ENCODE measurements at regions not wholly inside any gene's neighbourhood (a gene's known extent, or its start where the extent isn't known, plus 50 kb on each side); places are given as distances from the start of the nearest gene placed in this dataset.

DNA sequence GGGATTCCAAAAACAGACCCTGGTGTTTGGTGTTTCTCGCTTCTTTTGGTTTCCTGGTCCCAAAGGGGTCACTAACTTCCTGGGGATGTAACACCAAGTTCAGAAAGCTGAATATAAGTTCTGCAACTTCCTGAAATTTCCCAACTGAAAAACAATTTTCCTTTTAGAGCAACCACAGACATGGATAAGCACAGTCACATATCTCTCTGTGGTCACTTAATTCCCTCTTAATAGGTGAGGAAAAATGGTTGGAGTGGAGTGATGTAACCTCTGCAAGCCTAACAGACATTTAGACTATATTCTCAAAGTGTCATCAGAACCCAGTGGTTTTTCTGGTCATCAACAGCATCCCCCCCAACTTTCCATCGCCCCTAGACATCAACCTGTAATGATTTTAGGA, 135.3 kb downstream of the PRELID2 start:
- Histone ChIP-seq H3K4me1 (peaks cover 0 to 7% (median 0%) of the 10 kb centered on the region in 12 donors), H3K36me3 (no peaks in the 10 kb centered on the region), H3K27ac (no peak overlapping the region), H3K27me3 (no peaks in the 10 kb centered on the region), H3K4me3 (no peak overlapping the region), H3K9me3 (no peaks in the 10 kb centered on the region)
- WGBS, 4 donors: 59 to 83% (median 75%) methylated on average over 2 of the region's 2 CpGs
- DNase-seq: no peak
- intact Hi-C loops (cut with DNase I): loop anchor here in 1 of 10 donors (5.0 to 10.0 kb wide), 2 partner anchors 347 to 415 kb away; no protein-coding TSS in a partner anchor
- no peak for ATAC-seq
- no peak for TF ChIP-seq POLR2A (IDR thresholded peaks at IDR 0.05)
- TF ChIP-seq CTCF (IDR thresholded peaks at IDR 0.05): no peak

- no peaks in the 10 kb centered on the region for H3K9me3 ChIP-seq
- H3K27me3 ChIP-seq: no peaks in the 10 kb centered on the region
- no peak overlapping the region for H3K4me3 ChIP-seq
- intact Hi-C loops (cut with DNase I): loop anchor here in 1 of 10 donors (5.0 to 10.0 kb wide), 2 partner anchors 350 to 417 kb away; no protein-coding TSS in a partner anchor
- DNase-seq: no peak
- ATAC-seq: no peak
- 62 to 71% (median 67%) methylated on average over 4 of the region's 4 CpGs for WGBS, 4 donors
- no peak overlapping the region for H3K27ac ChIP-seq
- no peaks in the 10 kb centered on the region for H3K36me3 ChIP-seq
- peaks cover 0 to 7% (median 0%) of the 10 kb centered on the region in 12 donors for H3K4me1 ChIP-seq
- peak in 11 of 12 donors; percentile 18 to 51 (median 36) for TF ChIP-seq CTCF (IDR thresholded peaks at IDR 0.05)
- no peak for TF ChIP-seq POLR2A (IDR thresholded peaks at IDR 0.05)
These were observed 137.7 kb downstream of the PRELID2 start for GRCh38 chr5:145697251-145697990.

- no peak for DNase-seq
- peak in 2 of 4 donors; percentile 48 to 69 for ATAC-seq
- Histone ChIP-seq H3K27me3 (no peaks in the 10 kb centered on the region), H3K9me3 (no peaks in the 10 kb centered on the region), H3K4me1 (peaks cover 0 to 15% (median 0%) of the 10 kb centered on the region in 12 donors), H3K27ac (peak overlapping the region in 1 of 12 donors; percentile 61), H3K36me3 (no peaks in the 10 kb centered on the region), H3K4me3 (no peak overlapping the region)
- 65 to 73% (median 67%) methylated on average over 3 of the region's 3 CpGs for WGBS, 4 donors
- TF ChIP-seq POLR2A (IDR thresholded peaks at IDR 0.05) (no peak), CTCF (IDR thresholded peaks at IDR 0.05) (no peak)
- intact Hi-C loops (cut with DNase I): loop anchor here in 6 of 10 donors (5.0 to 10.0 kb wide), 6 partner anchors 126 to 1484 kb away; partner anchors contain the start of gene PRELID2 (in 1 of the 6)
These were observed 145.9 kb downstream of the PRELID2 start for GRCh38 chr5:145689235-145689634.

- Histone ChIP-seq H3K9me3 (no peaks in the 10 kb centered on the region), H3K4me1 (peaks cover 0 to 15% (median 0%) of the 10 kb centered on the region in 12 donors), H3K27ac (no peak overlapping the region), H3K36me3 (no peaks in the 10 kb centered on the region), H3K27me3 (no peaks in the 10 kb centered on the region), H3K4me3 (no peak overlapping the region)
- 89 to 90% (median 89%) methylated on average over 4 of the region's 4 CpGs for WGBS, 4 donors
- no peak for ATAC-seq
- intact Hi-C loops (cut with DNase I): loop anchor here in 6 of 10 donors (5.0 to 10.0 kb wide), 6 partner anchors 127 to 1483 kb away; partner anchors contain the start of gene PRELID2 (in 1 of the 6)
- no peak for DNase-seq
- no peak for TF ChIP-seq POLR2A (IDR thresholded peaks at IDR 0.05)
- no peak for TF ChIP-seq CTCF (IDR thresholded peaks at IDR 0.05)
These were observed 147.2 kb downstream of the PRELID2 start for GRCh38 chr5:145687943-145688342.

All from heart left ventricle (tissue), 16 donors.